Body of pancreas (tissue), 4 donors: ENCODE measurements at regions not wholly inside any gene's neighbourhood (a gene's known extent, or its start where the extent isn't known, plus 50 kb on each side); places are given as distances from the start of the nearest gene placed in this dataset.
"Not testable (repeated sequence)": the region's sequence is repeated elsewhere in the genome, so short reads cannot be mapped to it uniquely, and the experiment has no call there.

Experiments
- ATAC-seq: fragments of 150-250 bp; one replicate; pipeline ENCODE4 v1.9.1; 2016
- DNase-seq, 4 donors: peaks; one replicate each; pipeline ENCODE4 v3.0.0-alpha.2; 2019
- H3K27ac ChIP-seq, 4 donors: fragments of 200-600 bp; sonication (generic); 1 replicate in 3 of 4; 2 replicates in 1 of 4; pipeline versions ENCODE4 v1.5.1 to v1.6.1; 2016 to 2019; ENCODE audit warnings: mild to moderate bottlenecking in 1 of 4, mixed read lengths in 1 of 4, moderate library complexity in 1 of 4
- H3K27me3 ChIP-seq, 2 donors: fragments of 200-600 bp; sonication (generic); one replicate each; pipeline ENCODE4 v1.6.0; 2016; ENCODE audit warnings: mild to moderate bottlenecking in 1 of 2
- H3K36me3 ChIP-seq, 2 donors: fragments of 200-600 bp; sonication (generic); replicated peaks in 1 of 2; 2 replicates each; pipeline ENCODE4 v1.5.1; 2016; ENCODE audit warnings: low read depth in 2 of 2; ENCODE audit not compliant: insufficient read depth in 1 of 2
- H3K4me1 ChIP-seq: fragments of 200-600 bp; sonication (generic); one replicate; pipeline ENCODE4 v1.6.0; 2016
- H3K4me3 ChIP-seq, 2 donors: fragments of 200-600 bp; sonication (generic); 1 replicate in 1 of 2; 2 replicates in 1 of 2; pipeline ENCODE4 v1.5.1; 2016 to 2019
- H3K9me3 ChIP-seq, 3 donors: fragments of 200-600 bp; sonication (generic); 1 replicate in 2 of 3; 2 replicates in 1 of 3; pipeline ENCODE4 v1.5.1; 2016
- CTCF ChIP-seq, 7 experiments: fragments of 450-650 bp in 4 of 7; fragments of 200-600 bp in 3 of 7; sonication (generic) in 3 of 7; IDR thresholded peaks; one replicate each; pipeline ENCODE4 v1.5.1; 2016 to 2019; ENCODE audit warnings: antibody characterized with exemption in 7 of 7
- POLR2A ChIP-seq, 3 donors: fragments of 450-650 bp; IDR thresholded peaks; one replicate each; pipeline ENCODE4 v1.6.1; 2016; ENCODE audit warnings: antibody characterized with exemption in 3 of 3, mild to moderate bottlenecking in 2 of 3
- WGBS, 2 donors: methylation state at CpG; one replicate each; pipeline ENCODE4 v1.1.5; 2017; 5-methylcytosine and 5-hydroxymethylcytosine counted together
- intact Hi-C: fragments of 100-400 bp; cut with DNase I; formaldehyde crosslinking; loops from one replicate; pipeline ENCODE4 v1.15.1; 2023

GRCh38 chr12:72901685-72902084 is 629.5 kb downstream of the TRHDE start:
- ATAC-seq (no peak), DNase-seq (no peak)
- H3K9me3 ChIP-seq = no peaks in the 10 kb centered on the region
- no peaks in the 10 kb centered on the region for H3K36me3 ChIP-seq
- 62 to 74% methylated on average over 1 of the region's 1 CpG for WGBS, 2 donors
- TF ChIP-seq CTCF (IDR thresholded peaks at IDR 0.05) (no peak), POLR2A (IDR thresholded peaks at IDR 0.05) (no peak)
- no peaks in the 10 kb centered on the region for H3K27me3 ChIP-seq
- no peaks in the 10 kb centered on the region for H3K4me1 ChIP-seq
- H3K4me3 ChIP-seq = no peak overlapping the region
- H3K27ac ChIP-seq = no peak overlapping the region
- intact Hi-C loops = no loop called here

- intact Hi-C loops = no loop called here
- Histone ChIP-seq H3K4me3 (no peak overlapping the region), H3K27me3 (no peaks in the 10 kb centered on the region), H3K9me3 (no peaks in the 10 kb centered on the region), H3K27ac (no peak overlapping the region), H3K4me1 (no peaks in the 10 kb centered on the region), H3K36me3 (no peaks in the 10 kb centered on the region)
- TF ChIP-seq CTCF (IDR thresholded peaks at IDR 0.05) (no peak), POLR2A (IDR thresholded peaks at IDR 0.05) (no peak)
- ATAC-seq (no peak), DNase-seq (no peak)
- WGBS, 2 donors = 93 to 94% methylated on average over 2 of the region's 2 CpGs
Observed at GRCh38 chr12:72925716-72926115, 653.5 kb downstream of the TRHDE start.

- DNase-seq, H3K4me3 ChIP-seq, H3K36me3 ChIP-seq, ATAC-seq, H3K9me3 ChIP-seq, intact Hi-C loops, H3K27ac ChIP-seq, H3K4me1 ChIP-seq, H3K27me3 ChIP-seq: not testable (repeated sequence)
- 79 to 82% methylated on average over 7 of the region's 7 CpGs for WGBS, 2 donors
Observed at GRCh38 chr12:72931838-72932237, 659.7 kb downstream of the TRHDE start.

- no peak for TF ChIP-seq POLR2A (IDR thresholded peaks at IDR 0.05)
- no peak for TF ChIP-seq CTCF (IDR thresholded peaks at IDR 0.05)
- no peaks in the 10 kb centered on the region for H3K9me3 ChIP-seq
- no peak for DNase-seq
- H3K36me3 ChIP-seq = no peaks in the 10 kb centered on the region
- intact Hi-C loops = no loop called here
- no peak overlapping the region for H3K4me3 ChIP-seq
- 72 to 74% methylated on average over 1 of the region's 1 CpG for WGBS, 2 donors
- H3K4me1 ChIP-seq = no peaks in the 10 kb centered on the region
- H3K27me3 ChIP-seq = no peaks in the 10 kb centered on the region
- ATAC-seq = no peak
- no peak overlapping the region for H3K27ac ChIP-seq
Observed at GRCh38 chr12:72937486-72937885, 665.3 kb downstream of the TRHDE start.

- no peak for TF ChIP-seq CTCF (IDR thresholded peaks at IDR 0.05)
- Histone ChIP-seq H3K27ac (no peak overlapping the region), H3K4me3 (no peak overlapping the region), H3K4me1 (no peaks in the 10 kb centered on the region), H3K9me3 (no peaks in the 10 kb centered on the region), H3K36me3 (no peaks in the 10 kb centered on the region), H3K27me3 (no peaks in the 10 kb centered on the region)
- WGBS, 2 donors = 57 to 69% methylated on average over 3 of the region's 3 CpGs
- ATAC-seq (no peak), DNase-seq (no peak)
- intact Hi-C loops = no loop called here
Observed at GRCh38 chr12:72957454-72957853, 685.3 kb downstream of the TRHDE start.
